ENCODE measurements at regions not wholly inside any gene's neighbourhood (a gene's known extent, or its start where the extent isn't known, plus 50 kb on each side); places are given as distances from the start of the nearest gene placed in this dataset.

DNA sequence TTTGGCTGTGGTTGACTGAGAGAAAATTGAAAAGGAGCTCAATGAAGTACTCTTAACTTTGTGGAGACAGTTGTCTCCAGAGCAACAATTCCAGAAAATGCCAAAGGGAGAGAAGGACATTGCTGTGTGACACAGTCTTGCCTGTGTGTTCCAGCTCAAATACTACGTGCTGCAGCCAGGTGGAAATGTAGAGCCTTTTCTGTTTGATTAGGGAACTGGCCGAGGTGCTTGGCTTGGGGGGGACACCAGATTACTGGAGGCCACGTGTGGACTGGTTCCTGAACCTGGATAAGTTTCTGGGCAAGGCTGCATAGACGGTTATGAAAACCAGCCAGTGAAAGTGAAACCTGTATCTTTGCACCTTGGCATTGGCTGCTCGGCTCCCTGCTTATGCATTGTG lies 217.9 kb downstream of the CTH start:
- H3K27ac ChIP-seq = no peak overlapping the region
- no peak overlapping the region for H3K4me3 ChIP-seq (ENCODE audit: low read depth, low read length)
- TF ChIP-seq, protein P1, sequence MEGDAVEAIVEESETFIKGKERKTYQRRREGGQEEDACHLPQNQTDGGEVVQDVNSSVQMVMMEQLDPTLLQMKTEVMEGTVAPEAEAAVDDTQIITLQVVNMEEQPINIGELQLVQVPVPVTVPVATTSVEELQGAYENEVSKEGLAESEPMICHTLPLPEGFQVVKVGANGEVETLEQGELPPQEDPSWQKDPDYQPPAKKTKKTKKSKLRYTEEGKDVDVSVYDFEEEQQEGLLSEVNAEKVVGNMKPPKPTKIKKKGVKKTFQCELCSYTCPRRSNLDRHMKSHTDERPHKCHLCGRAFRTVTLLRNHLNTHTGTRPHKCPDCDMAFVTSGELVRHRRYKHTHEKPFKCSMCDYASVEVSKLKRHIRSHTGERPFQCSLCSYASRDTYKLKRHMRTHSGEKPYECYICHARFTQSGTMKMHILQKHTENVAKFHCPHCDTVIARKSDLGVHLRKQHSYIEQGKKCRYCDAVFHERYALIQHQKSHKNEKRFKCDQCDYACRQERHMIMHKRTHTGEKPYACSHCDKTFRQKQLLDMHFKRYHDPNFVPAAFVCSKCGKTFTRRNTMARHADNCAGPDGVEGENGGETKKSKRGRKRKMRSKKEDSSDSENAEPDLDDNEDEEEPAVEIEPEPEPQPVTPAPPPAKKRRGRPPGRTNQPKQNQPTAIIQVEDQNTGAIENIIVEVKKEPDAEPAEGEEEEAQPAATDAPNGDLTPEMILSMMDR (IDR thresholded peaks at IDR 0.05; ENCODE audit: low read depth, low read length) = 0 out of 2 replicates have a peak, but pooled peaks have one; percentile 9
- peaks cover 13% of the 10 kb centered on the region for H3K9me3 ChIP-seq (ENCODE audit: severe bottlenecking)
- H3K27me3 ChIP-seq (ENCODE audit: insufficient read depth, low read depth, severe bottlenecking) = no peaks in the 10 kb centered on the region
- H3K36me3 ChIP-seq = no peaks in the 10 kb centered on the region
- DNase-seq = no peak

DNA sequence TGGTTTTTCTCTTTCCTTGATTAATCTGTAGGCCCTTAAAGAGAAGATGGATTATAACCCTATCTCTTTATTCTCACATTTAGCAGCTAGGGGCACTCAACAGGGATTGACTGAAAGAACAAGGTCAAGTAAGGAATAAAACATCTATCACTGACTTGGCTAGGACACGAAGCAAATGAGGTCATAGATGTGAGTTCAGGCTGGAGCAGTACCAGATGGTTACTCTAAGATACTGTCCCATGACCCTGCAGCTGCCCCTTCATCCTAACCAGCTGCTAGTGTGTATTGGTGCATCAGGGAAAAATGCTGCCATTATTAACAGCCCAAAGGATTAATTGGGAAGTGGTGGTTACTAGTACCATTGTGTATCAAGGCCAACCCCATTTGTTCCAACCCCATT lies 221.9 kb downstream of the CTH start:
- Histone ChIP-seq H3K36me3 (no peaks in the 10 kb centered on the region), H3K4me3 (ENCODE audit: low read depth, low read length) (no peak overlapping the region), H3K9me3 (ENCODE audit: severe bottlenecking) (peaks cover 3% of the 10 kb centered on the region), H3K27ac (peak overlapping the region; percentile 70), H3K27me3 (ENCODE audit: insufficient read depth, low read depth, severe bottlenecking) (no peaks in the 10 kb centered on the region)
- DNase-seq = peak; percentile 79
- TF ChIP-seq, protein P1 (IDR thresholded peaks at IDR 0.05; ENCODE audit: low read depth, low read length) = no peak

DNA sequence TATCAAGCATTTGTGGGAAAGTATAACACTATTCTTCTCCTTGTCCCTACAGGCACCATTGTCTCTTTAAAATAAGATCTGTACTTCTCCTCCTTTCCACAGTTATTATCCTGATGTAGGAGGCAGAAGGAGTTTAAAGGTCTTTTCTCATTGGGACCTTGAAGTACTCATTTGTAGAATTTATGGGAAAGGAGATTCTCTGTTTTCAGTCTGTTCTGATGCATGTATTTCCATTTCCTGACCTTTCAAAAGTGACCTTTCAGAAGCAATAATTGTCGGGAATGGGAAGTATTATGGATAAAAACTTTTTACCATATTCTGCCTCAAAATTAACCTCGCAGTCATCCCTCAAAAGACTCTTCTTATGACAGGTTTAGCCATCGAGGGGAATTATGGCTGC lies 224.8 kb downstream of the CTH start:
- TF ChIP-seq, protein P1 (IDR thresholded peaks at IDR 0.05; ENCODE audit: low read depth, low read length) = no peak
- H3K27ac ChIP-seq = no peak overlapping the region

DNA sequence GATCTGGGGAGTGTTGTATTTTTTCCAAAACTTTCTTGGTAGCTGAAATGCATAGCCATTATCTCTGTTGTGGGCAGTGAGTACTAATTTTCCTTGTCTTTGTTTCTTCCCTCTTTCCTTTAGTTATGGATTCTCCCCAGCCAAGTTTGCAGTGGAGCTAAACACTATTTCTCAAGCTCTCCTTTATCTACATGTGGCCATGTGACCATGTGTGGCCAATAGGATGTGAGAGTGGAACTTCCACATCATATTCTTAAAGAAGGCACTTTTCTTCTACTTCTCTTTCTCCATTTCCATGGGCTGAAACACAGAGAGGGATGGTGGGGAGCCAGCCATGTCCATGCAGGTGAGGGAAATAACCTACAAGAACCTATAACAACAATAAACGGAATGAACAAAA lies 230.8 kb downstream of the CTH start:
- H3K27me3 ChIP-seq (ENCODE audit: insufficient read depth, low read depth, severe bottlenecking) = no peaks in the 10 kb centered on the region
- TF ChIP-seq, protein P1 (IDR thresholded peaks at IDR 0.05; ENCODE audit: low read depth, low read length) = no peak

More for the DNA sequence above, 224.8 kb downstream of the CTH start:
- Histone ChIP-seq H3K9me3 (ENCODE audit: severe bottlenecking) (no peaks in the 10 kb centered on the region), H3K36me3 (no peaks in the 10 kb centered on the region), H3K4me3 (ENCODE audit: low read depth, low read length) (no peak overlapping the region), H3K27me3 (ENCODE audit: insufficient read depth, low read depth, severe bottlenecking) (no peaks in the 10 kb centered on the region)
- DNase-seq = no peak

DNA sequence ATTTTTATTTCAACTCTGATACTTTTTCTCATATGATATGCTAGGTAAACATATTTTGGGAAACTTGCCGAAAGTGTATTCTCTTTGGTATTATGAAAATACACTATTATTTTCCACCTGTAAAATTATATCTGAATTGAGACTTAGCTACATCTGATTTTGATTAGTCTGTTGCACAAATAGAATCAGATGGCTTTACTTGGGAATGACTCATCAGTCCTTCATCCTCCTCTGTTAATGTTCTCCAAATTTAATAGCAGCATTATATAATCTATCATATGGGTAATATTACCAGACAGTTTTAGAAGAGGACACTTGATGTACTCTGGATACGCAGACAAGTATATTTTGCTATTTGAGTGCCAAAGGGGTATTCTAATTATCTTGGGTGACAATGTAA lies 245.3 kb downstream of the CTH start:
- H3K27ac ChIP-seq = no peak overlapping the region
- no peak overlapping the region for H3K4me3 ChIP-seq (ENCODE audit: low read depth, low read length)
- no peaks in the 10 kb centered on the region for H3K27me3 ChIP-seq (ENCODE audit: insufficient read depth, low read depth, severe bottlenecking)
- TF ChIP-seq, protein P1 (IDR thresholded peaks at IDR 0.05; ENCODE audit: low read depth, low read length) = no peak
- DNase-seq = no peak
- no peaks in the 10 kb centered on the region for H3K9me3 ChIP-seq (ENCODE audit: severe bottlenecking)
- H3K36me3 ChIP-seq = no peaks in the 10 kb centered on the region

More for the DNA sequence above, 230.8 kb downstream of the CTH start:
- DNase-seq = no peak
- Histone ChIP-seq H3K36me3 (no peaks in the 10 kb centered on the region), H3K4me3 (ENCODE audit: low read depth, low read length) (no peak overlapping the region), H3K27ac (no peak overlapping the region), H3K9me3 (ENCODE audit: severe bottlenecking) (no peaks in the 10 kb centered on the region)

DNA sequence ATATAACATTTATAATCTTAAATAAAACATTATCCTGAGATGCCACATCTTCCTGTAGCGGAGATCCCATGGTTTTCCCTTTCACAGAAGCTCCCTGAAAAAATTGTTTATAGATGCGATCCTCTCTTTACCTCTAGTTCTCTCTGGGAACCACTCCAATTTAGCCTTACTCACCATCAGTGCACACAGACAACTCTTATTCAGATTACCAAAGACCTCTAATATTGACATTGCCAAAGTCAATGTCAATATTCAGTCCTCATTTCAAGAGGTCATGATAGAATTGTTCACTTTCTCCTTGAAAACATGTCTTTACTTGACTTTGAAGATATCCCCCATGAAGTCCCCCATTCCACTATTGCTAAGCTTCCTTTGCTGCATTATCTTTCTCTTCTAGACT lies 248.8 kb downstream of the CTH start:
- Histone ChIP-seq H3K36me3 (no peaks in the 10 kb centered on the region), H3K4me3 (ENCODE audit: low read depth, low read length) (no peak overlapping the region), H3K27ac (no peak overlapping the region), H3K27me3 (ENCODE audit: insufficient read depth, low read depth, severe bottlenecking) (no peaks in the 10 kb centered on the region), H3K9me3 (ENCODE audit: severe bottlenecking) (no peaks in the 10 kb centered on the region)
- TF ChIP-seq, protein P1 (IDR thresholded peaks at IDR 0.05; ENCODE audit: low read depth, low read length) = no peak
- no peak for DNase-seq
